Activated T-helper 9 cell treated with anti-CD3 and anti-CD28 coated beads, Interleukin-2, amount 50 U/mL, for 16 hours (primary cell): ENCODE measurements at regions not wholly inside any gene's neighbourhood (a gene's known extent, or its start where the extent isn't known, plus 50 kb on each side); places are given as distances from the start of the nearest gene placed in this dataset.
"Not testable (repeated sequence)": the region's sequence is repeated elsewhere in the genome, so short reads cannot be mapped to it uniquely, and the experiment has no call there.

Experiments
- DNase-seq: peaks from one replicate; pipeline ENCODE4 v3.0.0-alpha.2; 2020; ENCODE audit warnings: low read depth

DNA sequence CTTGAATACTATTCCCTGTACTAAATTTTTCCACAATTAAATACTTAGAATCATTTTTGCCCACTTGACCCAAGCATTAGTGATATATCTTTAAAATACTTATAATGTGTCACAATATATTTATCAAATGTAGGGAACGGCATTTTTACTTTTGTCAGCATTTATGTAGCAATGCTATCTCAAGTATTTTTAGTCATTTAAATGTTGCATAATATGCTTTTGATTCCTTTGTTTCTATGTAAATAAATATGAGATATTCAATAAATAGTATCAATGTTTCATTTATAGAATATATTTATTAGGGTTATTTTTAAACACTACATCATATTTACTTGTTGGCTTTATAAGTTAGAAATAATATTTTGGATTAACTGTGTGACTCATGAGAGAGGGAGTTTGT is 199.7 kb upstream of the WSB1 start:
- not testable (repeated sequence) for DNase-seq

DNA sequence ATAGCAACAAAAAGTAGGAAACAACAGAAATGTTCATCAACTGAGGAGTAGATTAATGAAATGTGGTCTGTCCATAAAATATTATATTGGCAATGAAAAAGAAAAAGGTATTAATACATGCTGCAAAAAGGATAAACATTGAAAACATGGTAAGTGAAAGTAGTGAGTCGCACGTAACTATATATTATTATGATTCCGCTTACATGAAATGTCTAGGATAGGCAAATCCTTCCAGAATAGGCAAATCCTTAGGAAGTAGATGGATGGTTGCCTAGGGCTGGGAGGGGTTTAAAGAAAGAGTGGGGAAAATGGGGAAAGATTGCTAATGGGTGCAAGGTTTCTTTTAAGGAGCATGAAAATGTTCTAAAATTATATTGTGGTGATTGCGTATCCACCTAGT is 198.1 kb upstream of the WSB1 start:
- not testable (repeated sequence) for DNase-seq

GRCh38 chr17:27099266-27099665 is 194.6 kb upstream of the WSB1 start:
- DNase-seq = not testable (repeated sequence)

GRCh38 chr17:27104605-27105221 is 189.2 kb upstream of the WSB1 start:
- DNase-seq = not testable (repeated sequence)

GRCh38 chr17:27105636-27106035 is 188.3 kb upstream of the WSB1 start:
- DNase-seq = no peak

DNA sequence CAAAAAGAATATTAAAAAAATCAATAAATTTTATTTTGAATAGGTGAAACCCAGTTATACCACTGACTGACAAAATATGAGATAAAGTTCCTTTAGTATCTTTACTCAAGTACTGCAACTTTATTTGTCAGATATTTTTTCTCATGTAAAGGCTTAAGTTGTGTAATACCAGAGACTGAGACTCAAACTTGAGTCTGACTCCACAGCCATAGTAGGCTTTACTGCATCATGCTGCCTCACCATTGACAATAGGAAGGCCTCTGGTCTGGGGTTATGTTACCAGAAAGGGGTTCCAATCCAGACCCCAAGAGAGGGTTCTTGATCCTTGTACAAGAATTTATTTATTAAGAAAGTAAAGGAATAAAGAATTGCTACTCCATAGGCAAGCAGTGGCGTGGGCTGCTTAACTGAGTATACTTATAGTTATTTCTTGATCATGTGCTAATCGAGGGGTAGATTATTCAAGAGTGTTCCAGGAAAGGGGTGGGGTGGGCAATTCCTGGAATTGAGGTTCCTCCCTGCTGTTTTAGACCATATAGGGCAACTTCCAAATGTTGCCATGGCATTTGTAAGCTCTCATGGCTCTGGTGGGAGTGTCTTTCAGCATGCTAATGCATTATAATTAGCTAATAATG is 187.4 kb upstream of the WSB1 start:
- DNase-seq = no peak

GRCh38 chr17:27106982-27107360 is 186.9 kb upstream of the WSB1 start:
- no peak for DNase-seq

DNA sequence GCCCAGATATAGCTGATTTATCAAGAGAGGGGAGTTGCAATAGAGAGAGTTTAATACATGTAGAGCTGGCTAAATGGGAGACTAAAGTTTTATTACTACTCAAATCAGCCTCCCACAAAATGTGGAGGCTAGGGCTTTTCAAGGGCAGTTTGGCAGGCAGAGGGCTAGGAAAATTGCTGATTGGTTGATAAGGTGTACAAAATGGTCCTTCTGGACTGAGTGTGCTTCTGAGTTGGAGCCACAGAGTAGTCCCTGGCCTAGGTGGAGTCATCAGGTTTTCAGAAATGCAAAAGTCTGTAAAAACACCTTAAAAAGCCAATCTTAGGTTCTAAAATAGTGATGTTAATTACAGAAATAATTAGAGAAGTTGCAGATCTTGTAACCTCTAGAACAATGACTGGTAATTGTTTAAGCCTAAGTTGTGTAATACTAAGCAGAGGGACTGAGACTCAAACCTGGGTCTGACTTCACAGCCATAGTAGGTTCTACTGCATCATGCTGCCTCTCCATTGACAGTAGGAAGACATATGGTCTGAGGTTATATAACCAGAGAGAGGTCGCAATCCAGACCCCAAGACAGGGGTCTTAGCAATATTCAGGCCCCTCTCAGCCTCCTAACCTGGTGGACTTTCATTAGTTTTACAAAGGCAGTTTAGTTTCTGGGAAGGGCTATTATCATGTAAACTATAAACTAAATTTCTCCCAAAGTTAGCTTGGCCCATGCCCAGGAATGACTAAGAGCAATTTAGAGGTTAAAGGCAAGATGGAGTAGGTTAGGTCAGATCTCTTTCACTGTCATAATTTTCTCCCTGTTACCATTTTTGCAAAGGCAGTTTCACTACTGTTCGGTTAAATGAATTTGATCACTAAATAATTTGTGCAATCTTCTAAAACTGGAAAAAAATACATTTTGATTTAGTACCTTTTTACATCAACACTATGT is 186.3 kb upstream of the WSB1 start:
- DNase-seq = not testable (repeated sequence)

- DNase-seq = no peak
These were observed 184.6 kb upstream of the WSB1 start for GRCh38 chr17:27109346-27109745.

DNA sequence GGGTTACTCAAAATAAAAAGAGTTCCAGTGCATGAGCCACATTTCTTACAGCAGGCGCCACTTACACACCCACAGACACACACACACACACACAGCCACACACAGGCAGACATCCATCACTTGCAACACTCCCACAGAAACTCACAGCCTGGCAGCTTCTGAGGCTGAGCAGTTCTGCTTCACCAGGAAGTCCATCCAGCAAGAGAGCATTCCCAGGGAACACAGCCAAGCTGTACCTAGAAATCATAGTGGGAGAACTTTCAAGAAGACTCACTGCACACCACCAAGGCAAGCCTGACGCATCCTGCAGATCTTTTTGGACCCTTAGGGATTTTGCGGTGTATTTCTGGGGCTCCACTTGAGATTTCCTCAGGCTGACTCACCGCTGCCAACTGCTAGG is 140.9 kb upstream of the WSB1 start:
- DNase-seq = no peak

DNA sequence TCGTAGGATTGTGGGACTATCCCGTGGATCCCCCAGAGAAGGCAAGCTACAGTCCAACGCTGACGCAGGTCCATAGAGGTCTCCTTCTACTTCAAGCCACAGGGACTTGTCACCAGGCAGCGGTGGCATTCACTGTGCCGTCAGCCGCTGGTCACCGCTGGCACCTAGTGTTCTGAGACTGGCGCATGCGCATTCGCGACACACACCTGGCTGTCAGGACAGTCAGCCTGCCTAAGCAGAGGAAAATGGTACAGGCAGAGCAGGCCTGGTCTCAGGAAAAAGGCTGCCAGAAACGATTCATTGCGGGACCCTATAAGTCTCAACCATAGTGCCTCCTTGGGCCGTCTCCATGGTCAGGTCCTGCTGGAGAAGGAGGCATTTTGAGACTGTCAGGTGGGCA is 138.0 kb upstream of the WSB1 start:
- DNase-seq = no peak

DNA sequence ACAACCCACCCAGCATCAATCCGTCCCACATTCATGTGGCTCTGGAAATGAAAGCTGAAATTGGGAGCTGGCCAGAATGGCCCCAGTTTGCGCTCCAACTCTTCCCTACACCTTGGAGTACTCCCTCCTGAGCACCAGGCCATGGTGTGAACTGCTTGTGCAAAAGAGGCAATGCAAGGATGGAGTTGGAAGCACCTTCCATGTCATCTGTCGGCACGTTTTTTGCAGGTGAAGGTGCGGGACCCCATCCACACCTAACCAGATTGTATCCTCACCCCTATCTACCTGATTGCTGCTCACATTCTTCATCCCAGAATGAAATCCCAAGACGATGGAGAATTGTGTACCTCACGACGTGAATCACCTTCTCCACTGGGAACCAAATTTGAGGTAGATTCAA is 136.6 kb upstream of the WSB1 start:
- DNase-seq = no peak

GRCh38 chr17:27157898-27158297 is 136.0 kb upstream of the WSB1 start:
- no peak for DNase-seq

DNA sequence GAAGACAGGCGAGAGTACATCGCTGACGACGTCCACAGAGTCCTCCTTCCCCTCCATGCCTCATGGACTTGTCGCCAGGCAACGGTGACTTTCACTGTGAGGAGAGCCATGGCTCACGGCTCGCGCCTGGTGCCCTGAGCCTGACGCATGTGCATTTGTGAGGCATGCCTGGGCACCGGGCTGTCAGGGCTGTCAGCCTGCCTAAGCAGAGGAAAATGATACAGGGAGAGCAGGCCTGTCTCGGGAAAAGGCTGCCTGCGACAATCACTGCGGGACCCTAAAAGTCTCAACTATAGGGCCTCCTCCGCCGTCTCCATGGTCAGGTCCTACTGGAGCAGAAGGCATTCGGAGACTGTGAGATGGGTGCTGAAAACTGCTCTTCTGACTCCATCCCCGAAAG is 135.5 kb upstream of the WSB1 start:
- no peak for DNase-seq

DNA sequence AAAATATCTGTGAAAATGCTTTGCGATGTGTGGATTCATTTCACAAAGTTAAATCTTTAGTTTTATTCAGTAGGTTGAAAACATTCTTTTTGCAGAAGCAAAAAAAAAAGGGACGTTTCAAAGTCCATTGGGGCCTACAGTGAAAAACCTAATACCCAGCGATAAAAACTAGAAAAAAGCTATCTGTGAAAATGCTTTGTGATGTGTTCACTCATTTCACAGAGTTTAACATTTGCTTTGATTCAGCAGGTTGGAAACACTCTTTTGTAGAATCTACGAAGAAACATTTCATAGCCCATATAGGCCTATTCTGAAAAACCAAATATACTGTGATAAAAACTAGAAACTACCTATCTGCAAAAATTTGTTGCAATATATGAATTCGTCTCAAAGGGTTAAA is 113.6 kb upstream of the WSB1 start:
- DNase-seq = no peak

GRCh38 chr17:27181379-27181925 is 112.5 kb upstream of the WSB1 start:
- not testable (repeated sequence) for DNase-seq

GRCh38 chr17:27181935-27182334 is 112.0 kb upstream of the WSB1 start:
- no peak for DNase-seq

GRCh38 chr17:27197505-27197904 is 96.4 kb upstream of the WSB1 start:
- DNase-seq = not testable (repeated sequence)

DNA sequence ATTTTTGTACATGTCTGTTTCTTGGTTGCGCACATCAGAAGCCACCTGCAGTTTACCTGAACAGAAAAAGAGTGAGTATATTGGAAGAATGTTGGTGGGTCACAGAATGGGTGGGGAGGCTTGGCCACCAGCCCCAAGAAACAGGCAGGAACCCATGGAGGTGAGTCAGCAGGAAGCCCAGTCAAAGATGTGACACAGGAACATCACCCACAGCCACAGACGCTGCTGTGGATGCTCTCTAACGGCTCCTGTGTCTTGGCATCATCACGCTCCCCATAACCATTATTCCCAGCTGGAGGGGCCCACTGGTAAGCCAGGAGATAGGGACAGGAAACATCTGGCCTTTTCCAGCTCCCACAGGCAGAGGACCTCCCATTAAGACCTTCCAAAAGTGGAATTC is 94.0 kb upstream of the WSB1 start:
- DNase-seq = no peak

GRCh38 chr17:27200476-27200875 is 93.4 kb upstream of the WSB1 start:
- DNase-seq = no peak

- DNase-seq = no peak
These were observed 90.7 kb upstream of the WSB1 start for GRCh38 chr17:27203241-27203640.

GRCh38 chr17:27206447-27206846 is 87.5 kb upstream of the WSB1 start:
- DNase-seq = no peak

- no peak for DNase-seq
These were observed 86.8 kb upstream of the WSB1 start for GRCh38 chr17:27207073-27207513.
